ENCODE measurements at regions not wholly inside any gene's neighbourhood (a gene's known extent, or its start where the extent isn't known, plus 50 kb on each side); places are given as distances from the start of the nearest gene placed in this dataset.
"Not testable (repeated sequence)": the region's sequence is repeated elsewhere in the genome, so short reads cannot be mapped to it uniquely, and the experiment has no call there.

DNA sequence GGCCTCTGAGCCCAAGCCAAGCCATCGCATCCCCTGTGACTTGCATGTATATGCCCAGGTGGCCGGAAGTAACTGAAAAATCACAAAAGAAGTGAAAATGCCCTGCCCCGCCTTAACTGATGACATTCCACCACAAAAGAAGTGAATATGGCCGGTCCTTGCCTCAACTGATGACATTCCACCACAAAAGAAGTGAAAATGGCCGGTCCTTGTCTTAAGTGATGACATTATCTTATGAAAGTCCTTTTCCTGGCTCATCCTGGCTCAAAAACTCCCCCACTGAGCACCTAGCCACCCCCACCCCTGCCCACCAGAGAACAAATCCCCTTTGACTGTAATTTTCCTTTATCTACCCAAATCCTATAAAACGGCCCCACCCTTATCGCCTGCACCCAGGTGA lies 712.7 kb upstream of the PABPC4L start:
- DNase-seq (ENCODE audit: low read depth in 4 of 4, low spot score in 3 of 4) = not testable (repeated sequence)

DNA sequence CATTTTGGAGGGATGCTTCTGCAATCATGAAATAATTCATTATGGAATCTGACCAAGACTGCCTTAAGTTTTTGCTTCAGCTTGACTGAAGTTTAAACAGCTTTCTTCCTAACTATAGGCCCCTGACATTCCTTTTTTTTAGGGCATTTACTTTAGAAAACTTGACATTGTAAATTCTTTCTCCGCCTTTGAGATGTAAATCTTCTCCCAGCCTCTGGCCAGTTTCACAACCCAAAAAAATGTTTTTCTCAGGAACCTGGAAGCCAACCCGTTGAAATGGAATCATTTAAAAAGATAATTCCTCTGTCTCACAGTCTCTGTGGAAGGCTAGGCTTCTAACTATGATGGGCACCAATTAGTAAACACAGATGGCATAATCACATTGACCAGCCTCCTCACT lies 710.4 kb upstream of the PABPC4L start:
- DNase-seq (ENCODE audit: low read depth in 4 of 4, low spot score in 3 of 4) = no peak

DNA sequence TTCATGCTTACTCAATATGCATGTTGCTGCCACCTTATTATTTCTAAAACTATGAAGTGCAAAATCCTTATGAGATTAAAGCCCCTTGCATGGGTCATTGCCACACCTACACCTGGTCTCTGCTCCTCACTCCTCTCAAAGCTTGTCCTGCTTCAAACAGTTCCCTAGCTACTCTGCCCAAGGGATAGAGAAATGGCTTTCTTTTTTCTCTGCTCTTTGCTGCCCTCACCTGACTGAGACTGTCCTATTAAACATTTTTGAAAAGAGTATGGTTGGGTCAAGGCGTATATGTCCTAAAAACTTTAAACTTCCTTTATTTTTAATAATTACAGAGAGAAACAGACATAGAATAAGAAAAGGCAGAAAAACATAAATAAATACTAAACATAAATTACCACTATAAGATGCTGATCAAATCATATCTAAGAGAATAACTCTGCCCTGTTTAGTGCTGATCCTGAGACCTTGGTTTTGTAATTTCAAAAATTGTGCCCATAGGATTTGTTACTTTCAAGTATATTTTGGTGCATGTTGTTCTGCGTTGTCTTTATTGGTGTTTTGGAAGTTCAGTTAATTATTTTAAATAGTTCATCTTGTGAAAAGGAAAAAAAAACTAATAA lies 704.9 kb upstream of the PABPC4L start:
- peak in 2 of 4 donors; percentile 5 to 23 for DNase-seq (ENCODE audit: low read depth in 4 of 4, low spot score in 3 of 4)

DNA sequence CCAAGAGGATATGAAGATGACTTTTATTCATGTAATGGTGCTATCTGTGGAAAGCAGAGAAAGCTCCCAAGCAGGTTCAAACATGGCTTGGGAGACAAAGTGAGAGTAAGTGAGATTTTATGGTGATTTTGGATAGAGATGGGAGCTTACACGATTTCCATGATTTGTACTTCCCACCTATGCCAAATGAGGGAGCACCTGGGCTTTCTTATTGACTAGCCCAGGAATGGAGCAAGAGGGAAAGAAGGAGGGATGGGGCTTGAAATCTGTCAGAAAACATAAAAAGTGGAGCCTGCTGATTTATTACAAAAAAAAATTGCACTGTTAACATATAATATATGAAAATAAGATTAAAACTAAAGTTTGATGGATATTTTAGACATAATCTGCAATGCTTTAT lies 703.5 kb upstream of the PABPC4L start:
- no peak for DNase-seq (ENCODE audit: low read depth in 4 of 4, low spot score in 3 of 4)

DNA sequence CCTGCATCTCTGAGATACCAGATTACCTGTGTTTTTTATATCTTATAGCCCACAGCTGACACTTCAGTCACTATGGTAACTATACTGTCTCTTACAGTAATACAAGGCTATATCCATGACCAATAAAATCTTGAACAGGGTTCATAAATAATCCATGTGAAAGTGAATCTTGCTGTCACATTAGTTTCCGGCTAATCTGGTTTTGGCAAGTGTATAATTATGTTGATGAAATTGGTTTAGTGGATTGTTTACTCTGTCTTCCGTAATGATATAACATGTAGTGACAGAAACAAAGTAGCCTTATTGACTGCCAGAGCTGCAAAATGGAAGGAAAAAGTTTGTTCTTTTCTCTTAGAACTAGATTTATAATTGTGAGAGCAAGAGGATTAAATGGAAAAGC lies 686.6 kb upstream of the PABPC4L start:
- no peak for DNase-seq (ENCODE audit: low read depth in 4 of 4, low spot score in 3 of 4)

DNA sequence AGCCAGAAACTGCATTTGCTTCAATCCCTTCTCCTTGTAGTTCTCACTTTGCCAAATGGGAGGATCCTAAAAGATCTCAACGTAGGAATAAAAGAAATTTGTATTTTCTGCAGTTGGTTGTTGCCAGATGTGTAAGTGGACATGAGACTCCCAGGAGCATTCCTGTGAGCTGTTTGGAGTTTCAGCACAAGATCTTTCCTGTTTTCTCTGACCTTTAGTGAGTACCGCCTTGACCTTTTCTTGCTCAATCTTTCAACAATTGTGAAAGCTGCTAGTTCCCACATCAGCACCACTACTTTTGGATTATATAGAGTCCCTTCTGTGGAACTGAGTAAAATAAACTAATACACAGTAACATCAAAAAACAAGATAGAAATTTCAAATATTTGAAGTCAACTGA lies 683.8 kb upstream of the PABPC4L start:
- DNase-seq (ENCODE audit: low read depth in 4 of 4, low spot score in 3 of 4) = no peak

DNA sequence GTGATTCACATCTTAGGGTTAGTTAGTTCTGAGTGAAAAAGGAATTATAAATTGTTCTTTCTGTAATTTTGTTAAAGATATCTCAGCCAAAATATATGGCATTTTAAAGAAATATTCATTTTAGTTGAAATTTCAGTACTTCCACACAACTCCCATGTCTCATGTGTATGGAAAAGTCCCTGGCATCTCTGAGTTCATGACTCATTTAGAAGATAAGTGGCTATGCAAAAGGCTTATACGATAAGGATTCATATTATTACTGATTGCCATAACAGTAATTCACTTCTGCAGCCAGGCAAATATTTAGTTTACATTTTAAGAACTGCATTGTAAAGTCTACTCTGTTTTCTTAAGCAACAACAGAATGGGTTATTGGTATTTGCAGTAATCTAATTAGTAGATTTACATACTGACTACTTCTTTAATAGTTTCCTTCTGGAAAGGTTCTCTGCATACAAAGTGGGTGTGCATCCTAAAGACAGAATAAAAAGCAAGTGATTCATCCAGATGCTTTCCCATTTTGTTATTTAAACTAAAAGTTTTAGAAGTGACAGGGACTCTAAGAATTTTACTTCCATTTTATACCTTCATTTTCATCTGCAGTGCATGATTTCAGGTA lies 682.4 kb upstream of the PABPC4L start:
- no peak for DNase-seq (ENCODE audit: low read depth in 4 of 4, low spot score in 3 of 4)

DNA sequence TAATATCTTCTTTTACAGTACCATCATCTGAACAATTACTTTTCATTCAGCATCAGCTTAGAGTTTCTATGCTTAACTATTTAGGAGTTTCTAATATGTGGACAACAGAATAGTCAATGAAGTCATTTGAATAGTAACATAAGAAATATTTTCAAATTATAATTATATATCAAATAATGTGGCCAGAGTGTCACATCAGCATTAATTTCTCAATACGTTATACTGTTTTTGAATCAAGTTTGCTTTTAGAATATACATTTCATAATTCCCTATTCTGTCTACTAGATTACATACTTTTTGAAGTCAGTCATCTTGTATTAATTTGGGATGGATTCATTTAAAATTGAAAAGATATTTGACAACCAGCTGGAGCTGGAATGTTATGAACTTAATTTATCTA lies 677.4 kb upstream of the PABPC4L start:
- no peak for DNase-seq (ENCODE audit: low read depth in 4 of 4, low spot score in 3 of 4)

DNA sequence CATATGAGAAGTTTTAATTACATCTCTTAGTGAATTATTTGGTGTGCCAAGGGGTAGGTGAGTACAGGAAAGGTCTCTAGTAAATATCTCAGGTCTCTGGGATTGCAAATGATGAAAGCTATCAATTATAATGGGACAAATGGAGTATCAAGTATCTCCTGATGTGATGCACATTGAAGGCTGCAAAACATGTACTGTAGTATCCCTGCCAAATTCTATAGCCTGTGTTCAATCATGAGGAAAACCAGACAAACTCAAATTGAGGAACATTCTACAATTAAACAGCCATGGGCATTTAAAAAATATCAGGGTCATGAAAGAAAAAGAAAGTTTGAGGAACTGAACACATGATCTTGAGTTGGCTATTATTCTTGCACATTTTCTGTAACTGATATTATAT lies 665.4 kb upstream of the PABPC4L start:
- DNase-seq (ENCODE audit: low read depth in 4 of 4, low spot score in 3 of 4) = no peak

DNA sequence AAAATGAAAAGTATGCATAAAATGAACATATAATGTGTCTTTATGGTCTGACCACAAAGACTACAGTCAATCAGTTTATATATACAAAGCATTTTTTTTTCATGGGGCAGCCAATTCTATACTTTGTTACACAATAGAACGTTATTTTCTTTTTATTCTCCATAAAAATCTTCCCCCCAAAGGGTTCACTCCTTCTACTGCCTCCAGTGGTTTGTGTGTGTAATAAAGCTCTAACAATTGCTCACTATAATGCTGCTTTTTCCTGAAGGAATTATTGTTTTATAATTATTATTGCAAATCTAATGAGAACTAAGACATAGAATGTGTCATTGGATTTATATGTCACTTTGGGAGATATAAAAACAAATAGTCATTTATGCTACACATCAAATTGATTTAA lies 664.1 kb upstream of the PABPC4L start:
- no peak for DNase-seq (ENCODE audit: low read depth in 4 of 4, low spot score in 3 of 4)

DNA sequence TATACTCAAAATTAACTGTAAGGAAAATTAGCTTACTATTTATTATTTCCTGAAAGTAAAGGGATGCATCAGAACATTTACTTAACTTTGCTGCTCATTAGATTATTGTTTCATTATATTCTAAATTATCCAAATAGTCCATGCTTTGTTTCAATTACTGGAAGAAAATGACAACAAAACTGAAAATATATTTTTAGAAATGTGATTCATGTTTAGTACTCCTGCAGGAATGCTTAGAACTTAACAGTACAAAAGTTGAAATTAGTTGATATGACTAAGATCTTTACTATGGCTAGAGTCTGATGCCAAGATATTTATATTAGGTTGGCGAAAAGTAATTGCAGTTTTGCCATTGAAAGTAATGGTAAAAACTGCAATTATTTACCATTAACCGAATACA lies 660.5 kb upstream of the PABPC4L start:
- no peak for DNase-seq (ENCODE audit: low read depth in 4 of 4, low spot score in 3 of 4)

DNA sequence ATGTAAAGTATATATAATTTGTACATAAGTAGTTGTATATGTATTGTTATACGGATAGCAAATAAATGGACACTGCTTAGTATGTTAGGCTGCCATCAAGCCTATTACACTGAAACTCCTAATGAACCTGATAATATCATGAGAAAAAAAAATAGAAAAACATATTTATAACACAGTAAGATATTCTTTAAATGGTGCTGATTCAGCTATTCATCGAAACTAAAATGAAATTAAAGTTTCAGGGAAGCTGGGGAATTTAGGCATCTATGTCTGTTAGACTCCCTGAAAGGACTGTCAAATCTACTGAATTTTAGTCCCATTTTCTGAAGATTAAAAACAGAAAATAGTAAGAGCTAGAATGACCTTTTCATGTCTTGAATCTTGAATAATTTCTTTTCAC lies 647.1 kb upstream of the PABPC4L start:
- no peak for DNase-seq (ENCODE audit: low read depth in 4 of 4, low spot score in 3 of 4)

DNA sequence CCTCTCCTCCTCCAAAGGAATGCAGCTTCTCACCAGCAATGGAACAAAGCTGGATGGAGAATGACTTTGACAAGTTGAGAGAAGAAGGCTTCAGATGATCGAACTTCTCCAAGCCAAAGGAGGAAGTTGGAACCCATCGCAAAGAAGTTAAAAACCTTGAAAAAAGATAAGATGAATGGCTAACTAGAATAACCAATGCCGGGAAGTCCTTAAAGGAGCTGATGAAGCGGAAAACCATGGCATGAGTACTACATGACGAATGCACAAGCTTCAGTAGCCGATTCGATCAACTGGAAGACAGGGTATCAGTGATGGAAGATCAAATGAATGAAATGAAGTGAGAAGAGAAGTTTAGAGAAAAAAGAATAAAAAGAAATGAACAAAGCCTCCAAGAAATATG lies 629.2 kb upstream of the PABPC4L start:
- not testable (repeated sequence) for DNase-seq (ENCODE audit: low read depth in 4 of 4, low spot score in 3 of 4)

DNA sequence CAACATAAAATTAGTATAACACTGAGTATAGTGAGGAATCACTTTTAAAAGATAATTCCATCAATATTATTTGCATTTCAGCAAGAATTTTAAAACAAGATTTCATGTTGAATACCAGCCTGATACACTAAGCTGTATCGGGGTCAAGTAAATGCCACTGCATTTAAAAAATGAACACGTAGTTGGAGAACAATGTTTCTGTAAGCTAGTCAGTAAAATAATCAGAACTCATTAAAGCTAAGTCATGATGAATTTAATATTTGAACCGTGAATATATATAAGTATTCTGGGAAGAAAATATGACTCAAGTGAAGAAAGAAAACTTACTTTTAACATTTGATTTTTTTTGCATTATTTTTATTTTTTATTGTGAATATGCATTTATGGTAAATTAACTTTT lies 611.0 kb upstream of the PABPC4L start:
- DNase-seq (ENCODE audit: low read depth in 4 of 4, low spot score in 3 of 4) = no peak

DNA sequence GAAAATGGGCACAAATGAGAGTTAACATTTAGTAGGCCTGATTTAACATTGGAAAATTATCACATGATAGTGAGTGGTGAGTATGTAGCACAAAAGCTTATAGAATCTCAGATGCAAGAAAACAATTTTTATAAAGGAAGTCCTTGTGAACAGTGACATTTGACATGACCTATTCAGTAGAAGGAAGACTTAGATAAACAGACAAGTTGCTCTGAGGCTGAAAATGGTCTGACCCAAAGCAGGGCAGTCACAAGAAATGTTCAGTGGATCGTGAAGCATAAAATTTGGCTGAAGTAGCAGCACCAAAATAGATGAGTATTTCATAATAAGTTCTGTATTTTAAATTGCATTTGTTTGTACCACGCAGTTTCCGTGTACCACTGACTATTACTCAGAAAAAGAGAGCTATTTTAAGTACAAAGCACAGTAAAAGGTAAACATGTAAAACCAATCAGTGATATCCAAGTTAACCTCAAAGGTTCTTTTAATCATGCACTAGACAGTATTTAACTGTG lies 605.7 kb upstream of the PABPC4L start:
- DNase-seq (ENCODE audit: low read depth in 4 of 4, low spot score in 3 of 4) = no peak

DNA sequence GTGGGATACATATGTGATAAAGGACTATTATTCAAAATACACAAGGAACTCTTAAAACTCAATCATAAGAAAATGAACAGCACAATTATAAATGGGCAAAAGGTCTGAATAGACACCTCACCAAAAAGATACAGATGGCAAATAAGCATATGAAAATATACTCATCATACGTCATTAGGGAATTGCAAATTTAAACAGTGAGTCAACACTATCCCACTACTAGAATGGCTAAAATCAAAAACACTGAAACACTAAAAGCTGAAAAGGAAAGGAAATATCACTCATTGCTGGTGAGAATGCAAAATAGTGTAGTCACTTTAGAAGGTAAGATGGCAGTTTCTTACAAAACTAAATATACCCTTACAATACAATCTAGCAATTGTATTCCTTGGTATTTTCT lies 597.0 kb upstream of the PABPC4L start:
- no peak for DNase-seq (ENCODE audit: low read depth in 4 of 4, low spot score in 3 of 4)

DNA sequence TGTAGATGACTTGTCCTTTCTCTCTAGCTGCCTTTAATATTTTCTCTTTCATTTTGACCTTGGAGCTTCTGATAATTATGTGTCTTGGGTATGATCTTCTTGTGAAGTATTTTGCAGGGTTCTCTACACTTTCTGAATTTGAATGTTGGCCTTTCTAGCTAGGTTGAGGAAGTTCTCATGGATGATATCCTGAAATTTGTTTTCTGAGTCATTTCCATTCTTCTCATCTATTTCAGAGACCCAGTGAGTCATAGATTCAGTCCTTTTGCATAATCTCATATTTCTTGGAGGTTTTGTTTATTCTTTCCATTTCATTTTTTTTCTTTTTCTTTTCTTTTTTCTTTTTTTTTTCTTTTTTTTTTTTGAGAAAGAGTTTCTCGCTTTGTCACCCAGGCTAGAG lies 585.7 kb upstream of the PABPC4L start:
- no peak for DNase-seq (ENCODE audit: low read depth in 4 of 4, low spot score in 3 of 4)

DNA sequence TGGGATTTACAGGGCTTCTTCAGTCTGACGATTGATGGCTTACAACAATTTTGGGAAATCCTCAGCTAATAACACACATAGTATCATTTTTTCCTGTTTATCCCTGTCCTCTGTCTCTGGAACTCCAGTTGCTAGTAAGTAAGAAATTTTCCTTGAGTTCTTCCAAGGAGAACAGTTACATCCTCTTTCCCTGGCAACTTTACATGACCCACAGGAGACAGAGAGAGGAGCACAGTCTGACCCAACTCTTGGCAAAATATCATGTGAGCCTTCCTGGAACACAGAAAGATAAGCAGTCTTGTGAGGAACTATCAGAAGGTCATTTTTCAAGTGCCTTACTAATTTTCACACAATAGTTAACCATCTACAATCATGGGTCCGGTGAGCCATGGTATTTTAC lies 578.7 kb upstream of the PABPC4L start:
- DNase-seq (ENCODE audit: low read depth in 4 of 4, low spot score in 3 of 4) = peak in 1 of 4 donors; percentile 12

DNA sequence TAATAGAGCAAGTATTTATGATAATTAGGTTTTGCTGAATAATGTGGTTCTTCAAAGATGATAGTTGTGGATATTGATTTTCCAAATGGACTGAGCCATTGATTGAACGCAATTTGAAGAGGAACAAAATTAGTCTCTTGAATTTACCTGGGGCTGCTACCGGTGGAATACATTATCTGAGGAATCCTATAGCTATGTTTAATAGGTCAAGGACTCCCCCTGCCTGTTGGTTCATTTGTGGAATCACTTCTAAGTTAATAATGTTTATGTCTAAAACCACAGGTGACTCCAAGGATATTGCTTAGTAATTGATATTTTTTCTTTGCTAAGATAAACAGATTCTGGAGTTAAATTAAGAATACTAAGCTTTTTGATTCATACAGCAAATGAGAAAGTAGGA lies 576.0 kb upstream of the PABPC4L start:
- DNase-seq (ENCODE audit: low read depth in 4 of 4, low spot score in 3 of 4) = no peak

DNA sequence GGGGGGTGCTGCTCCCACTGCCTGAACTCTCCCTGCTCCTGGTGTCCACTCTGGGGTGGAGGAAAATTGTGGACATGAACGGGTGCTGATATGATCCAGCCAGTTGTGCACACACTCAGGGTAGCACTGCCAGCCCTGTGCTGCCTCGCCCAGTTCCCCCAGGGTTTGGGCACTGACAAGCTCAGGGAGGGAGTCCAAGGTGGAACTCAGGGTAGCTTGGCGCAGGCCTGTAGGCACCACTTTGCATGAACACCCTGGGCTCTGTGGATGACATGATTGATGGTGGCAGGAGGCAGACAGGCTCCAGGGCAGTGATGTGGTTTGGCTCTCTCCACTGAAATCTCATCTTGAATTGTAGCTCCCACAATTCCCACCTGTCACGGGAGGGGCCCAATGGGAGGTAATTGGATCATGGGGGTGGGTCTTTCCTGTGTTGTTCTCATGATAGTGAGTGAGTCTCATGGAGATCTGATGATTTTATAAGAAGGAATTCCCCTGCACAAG lies 572.0 kb upstream of the PABPC4L start:
- no peak for DNase-seq (ENCODE audit: low read depth in 4 of 4, low spot score in 3 of 4)

DNA sequence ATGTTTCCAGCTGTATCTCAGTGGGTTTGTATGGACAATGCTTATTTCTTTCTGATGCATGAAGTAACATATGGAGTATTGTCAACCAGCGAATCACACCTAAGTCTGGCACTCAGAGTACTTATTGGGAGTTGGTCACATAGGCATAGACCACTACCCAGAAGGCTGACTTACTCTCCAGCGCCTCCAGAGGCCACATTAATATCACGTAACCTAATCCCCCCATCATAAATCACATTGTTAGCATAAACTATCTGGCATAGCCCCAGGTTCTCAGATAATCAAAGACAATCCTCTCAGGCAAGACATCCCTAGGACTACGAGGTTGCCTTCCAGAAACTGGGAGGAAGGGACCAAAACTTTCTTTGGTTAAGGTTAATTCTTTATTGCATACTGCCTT lies 560.5 kb upstream of the PABPC4L start:
- no peak for DNase-seq (ENCODE audit: low read depth in 4 of 4, low spot score in 3 of 4)

DNA sequence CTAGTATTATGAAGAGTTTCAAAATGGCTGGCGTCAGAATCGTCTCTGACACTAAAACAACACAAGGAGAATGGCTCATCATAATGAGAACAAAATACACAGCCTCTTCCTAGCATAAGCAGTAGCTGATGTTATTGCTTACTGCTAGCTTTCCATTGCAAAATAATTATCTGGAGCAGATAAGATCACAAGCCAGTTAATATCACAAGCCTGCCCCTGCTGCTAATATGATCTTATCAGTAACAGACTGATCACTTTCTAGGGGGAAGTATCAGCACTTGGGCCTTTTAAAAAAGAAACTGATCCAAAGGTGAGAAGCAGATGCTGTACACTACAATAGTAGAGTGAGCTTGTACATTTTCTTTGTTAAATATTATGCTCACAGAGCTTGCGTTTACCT lies 554.8 kb upstream of the PABPC4L start:
- DNase-seq (ENCODE audit: low read depth in 4 of 4, low spot score in 3 of 4) = no peak

All from right renal pelvis (tissue), 4 donors.